ENCODE measurements at regions not wholly inside any gene's neighbourhood (a gene's known extent, or its start where the extent isn't known, plus 50 kb on each side); places are given as distances from the start of the nearest gene placed in this dataset.

DNA sequence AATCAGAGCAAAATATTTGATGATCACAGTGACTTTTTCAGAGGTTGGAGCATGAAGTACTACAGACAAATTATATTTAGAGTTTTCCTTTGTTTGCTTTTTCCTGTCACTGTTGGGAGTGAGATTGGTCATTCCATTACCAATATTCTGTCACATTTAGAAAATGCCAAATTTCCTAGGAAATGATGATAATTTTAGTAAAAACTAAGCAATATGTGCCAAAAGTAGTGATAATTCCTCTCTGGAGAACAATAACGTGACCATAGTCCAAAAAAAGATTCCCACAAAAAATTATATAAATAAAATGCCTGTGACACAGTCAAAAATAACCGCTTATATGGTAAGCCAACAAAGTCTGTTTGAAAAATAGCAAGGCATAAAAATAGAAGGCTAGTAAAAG, 2719.4 kb downstream of the PCDH9 start:
- Histone ChIP-seq H3K27me3 (ENCODE audit: insufficient read depth, low read length) (no peaks in the 10 kb centered on the region), H3K4me3 (ENCODE audit: insufficient read depth, low read length) (no peak overlapping the region), H3K4me1 (ENCODE audit: insufficient read depth, low read length) (no peaks in the 10 kb centered on the region), H3K79me2 (ENCODE audit: insufficient read depth, low read length) (no peaks in the 10 kb centered on the region), H2AFZ (ENCODE audit: low read length) (no peak overlapping the region), H4K20me1 (ENCODE audit: insufficient read depth, low read length) (no peaks in the 10 kb centered on the region), H3K4me2 (ENCODE audit: insufficient read depth, low read length) (no peak overlapping the region), H3K9me3 (ENCODE audit: low read depth, low read length) (no peaks in the 10 kb centered on the region), H3K27ac (ENCODE audit: low read depth, low read length) (no peak overlapping the region), H3K36me3 (ENCODE audit: insufficient read depth, low read length) (no peaks in the 10 kb centered on the region)
- DNase-seq (ENCODE audit: insufficient read length, low spot score, missing footprints) = no peak
- TF ChIP-seq, protein P1, sequence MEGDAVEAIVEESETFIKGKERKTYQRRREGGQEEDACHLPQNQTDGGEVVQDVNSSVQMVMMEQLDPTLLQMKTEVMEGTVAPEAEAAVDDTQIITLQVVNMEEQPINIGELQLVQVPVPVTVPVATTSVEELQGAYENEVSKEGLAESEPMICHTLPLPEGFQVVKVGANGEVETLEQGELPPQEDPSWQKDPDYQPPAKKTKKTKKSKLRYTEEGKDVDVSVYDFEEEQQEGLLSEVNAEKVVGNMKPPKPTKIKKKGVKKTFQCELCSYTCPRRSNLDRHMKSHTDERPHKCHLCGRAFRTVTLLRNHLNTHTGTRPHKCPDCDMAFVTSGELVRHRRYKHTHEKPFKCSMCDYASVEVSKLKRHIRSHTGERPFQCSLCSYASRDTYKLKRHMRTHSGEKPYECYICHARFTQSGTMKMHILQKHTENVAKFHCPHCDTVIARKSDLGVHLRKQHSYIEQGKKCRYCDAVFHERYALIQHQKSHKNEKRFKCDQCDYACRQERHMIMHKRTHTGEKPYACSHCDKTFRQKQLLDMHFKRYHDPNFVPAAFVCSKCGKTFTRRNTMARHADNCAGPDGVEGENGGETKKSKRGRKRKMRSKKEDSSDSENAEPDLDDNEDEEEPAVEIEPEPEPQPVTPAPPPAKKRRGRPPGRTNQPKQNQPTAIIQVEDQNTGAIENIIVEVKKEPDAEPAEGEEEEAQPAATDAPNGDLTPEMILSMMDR (IDR thresholded peaks at IDR 0.05; ENCODE audit: extremely low read depth, low read depth, low read length) = no peak

DNA sequence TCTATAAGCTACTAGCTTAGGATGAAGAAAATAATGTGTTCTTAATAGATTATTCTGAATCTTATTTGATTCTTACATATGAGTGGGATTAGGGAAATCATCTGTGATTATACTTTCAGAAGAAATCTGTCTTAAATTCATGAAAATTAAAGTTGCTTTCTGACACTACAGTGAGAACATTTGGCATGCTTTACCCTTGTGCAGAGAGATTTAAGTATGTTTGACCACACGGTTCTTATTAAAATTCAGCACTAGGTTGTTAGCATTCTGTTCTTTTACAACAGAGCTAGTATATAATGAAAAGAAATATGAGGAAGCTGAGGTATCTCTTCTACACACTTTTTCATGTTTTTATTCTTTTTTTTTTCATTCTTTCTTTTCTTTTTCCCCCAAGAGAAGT, 2723.9 kb downstream of the PCDH9 start:
- TF ChIP-seq, protein P1 (IDR thresholded peaks at IDR 0.05; ENCODE audit: extremely low read depth, low read depth, low read length) = no peak
- H3K4me1 ChIP-seq (ENCODE audit: insufficient read depth, low read length) = no peaks in the 10 kb centered on the region
- no peak overlapping the region for H3K4me2 ChIP-seq (ENCODE audit: insufficient read depth, low read length)
- no peaks in the 10 kb centered on the region for H3K79me2 ChIP-seq (ENCODE audit: insufficient read depth, low read length)
- no peaks in the 10 kb centered on the region for H3K9me3 ChIP-seq (ENCODE audit: low read depth, low read length)
- no peak overlapping the region for H2AFZ ChIP-seq (ENCODE audit: low read length)
- no peak overlapping the region for H3K27ac ChIP-seq (ENCODE audit: low read depth, low read length)
- no peaks in the 10 kb centered on the region for H3K27me3 ChIP-seq (ENCODE audit: insufficient read depth, low read length)
- H3K36me3 ChIP-seq (ENCODE audit: insufficient read depth, low read length) = no peaks in the 10 kb centered on the region
- H4K20me1 ChIP-seq (ENCODE audit: insufficient read depth, low read length) = no peaks in the 10 kb centered on the region
- no peak for DNase-seq (ENCODE audit: insufficient read length, low spot score, missing footprints)
- no peak overlapping the region for H3K4me3 ChIP-seq (ENCODE audit: insufficient read depth, low read length)

DNA sequence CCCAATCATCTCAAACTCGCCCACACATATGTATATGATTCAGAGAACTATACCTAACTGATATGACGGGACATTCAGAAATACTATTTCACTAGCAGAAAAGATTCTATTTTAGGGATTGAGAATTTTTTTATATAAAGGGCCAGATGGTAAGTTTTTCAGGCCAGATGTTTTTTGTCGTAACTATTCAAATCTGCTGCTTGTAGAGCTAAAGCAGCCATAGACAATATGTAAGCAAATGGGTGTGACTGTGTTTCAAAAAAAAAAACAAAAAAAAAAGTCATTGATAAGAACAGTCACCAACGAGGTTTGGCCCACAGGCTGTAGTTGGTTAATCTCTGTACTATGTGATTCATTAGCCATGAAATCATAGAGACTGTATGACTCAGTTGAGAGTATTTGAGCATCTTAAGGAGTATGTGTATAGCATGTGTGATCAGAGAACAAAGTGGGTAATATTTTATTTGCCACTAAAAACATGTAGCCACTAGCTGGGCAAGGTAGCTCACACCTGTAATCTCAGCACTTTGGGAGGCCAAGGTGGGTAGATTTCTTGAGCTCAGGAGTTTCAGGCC, 2724.7 kb downstream of the PCDH9 start:
- no peak overlapping the region for H3K27ac ChIP-seq (ENCODE audit: low read depth, low read length)
- H3K27me3 ChIP-seq (ENCODE audit: insufficient read depth, low read length) = no peaks in the 10 kb centered on the region
- TF ChIP-seq, protein P1 (IDR thresholded peaks at IDR 0.05; ENCODE audit: extremely low read depth, low read depth, low read length) = no peak
- H3K79me2 ChIP-seq (ENCODE audit: insufficient read depth, low read length) = no peaks in the 10 kb centered on the region
- no peak overlapping the region for H2AFZ ChIP-seq (ENCODE audit: low read length)
- H3K4me1 ChIP-seq (ENCODE audit: insufficient read depth, low read length) = no peaks in the 10 kb centered on the region
- H3K4me3 ChIP-seq (ENCODE audit: insufficient read depth, low read length) = no peak overlapping the region
- H4K20me1 ChIP-seq (ENCODE audit: insufficient read depth, low read length) = no peaks in the 10 kb centered on the region
- H3K9me3 ChIP-seq (ENCODE audit: low read depth, low read length) = no peaks in the 10 kb centered on the region
- H3K4me2 ChIP-seq (ENCODE audit: insufficient read depth, low read length) = no peak overlapping the region
- no peaks in the 10 kb centered on the region for H3K36me3 ChIP-seq (ENCODE audit: insufficient read depth, low read length)
- no peak for DNase-seq (ENCODE audit: insufficient read length, low spot score, missing footprints)

DNA sequence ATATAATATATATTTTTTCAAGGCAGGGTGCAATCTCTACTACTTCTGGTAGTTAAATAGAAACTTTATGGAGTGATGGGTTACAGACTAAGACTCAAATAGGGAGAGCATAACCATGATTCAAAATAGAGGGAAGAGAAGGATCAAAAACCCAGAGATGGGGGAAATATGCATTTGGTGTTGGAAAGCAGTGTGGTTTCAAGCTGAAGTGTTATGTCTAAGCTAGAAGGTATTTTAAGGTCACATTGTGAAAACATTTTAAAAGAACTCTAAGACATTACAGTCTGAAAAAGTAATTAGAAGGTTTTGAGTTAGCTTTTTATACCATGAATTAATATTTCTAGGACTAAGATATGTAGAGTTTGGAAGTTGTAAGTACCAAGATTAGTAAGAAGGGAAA, 2741.4 kb downstream of the PCDH9 start:
- Histone ChIP-seq H4K20me1 (ENCODE audit: insufficient read depth, low read length) (no peaks in the 10 kb centered on the region), H3K27me3 (ENCODE audit: insufficient read depth, low read length) (no peaks in the 10 kb centered on the region), H3K4me1 (ENCODE audit: insufficient read depth, low read length) (no peaks in the 10 kb centered on the region), H3K9me3 (ENCODE audit: low read depth, low read length) (no peaks in the 10 kb centered on the region), H3K4me3 (ENCODE audit: insufficient read depth, low read length) (no peak overlapping the region), H3K79me2 (ENCODE audit: insufficient read depth, low read length) (no peaks in the 10 kb centered on the region), H3K27ac (ENCODE audit: low read depth, low read length) (no peak overlapping the region), H2AFZ (ENCODE audit: low read length) (no peak overlapping the region), H3K36me3 (ENCODE audit: insufficient read depth, low read length) (no peaks in the 10 kb centered on the region), H3K4me2 (ENCODE audit: insufficient read depth, low read length) (no peak overlapping the region)
- TF ChIP-seq, protein P1 (IDR thresholded peaks at IDR 0.05; ENCODE audit: extremely low read depth, low read depth, low read length) = no peak
- DNase-seq (ENCODE audit: insufficient read length, low spot score, missing footprints) = no peak

Data from osteoblast (primary cell).